Right lobe of liver (tissue), 4 donors: ENCODE measurements at regions not wholly inside any gene's neighbourhood (a gene's known extent, or its start where the extent isn't known, plus 50 kb on each side); places are given as distances from the start of the nearest gene placed in this dataset.

Experiments used
- CTCF ChIP-seq, 4 donors: fragments of 200-600 bp in 3 of 4; fragments of 450-650 bp in 1 of 4; IDR thresholded peaks; one replicate each; pipeline versions ENCODE4 v1.5.1 to v1.8.0; 2016 to 2022; ENCODE audit warnings: antibody characterized with exemption in 4 of 4, mild to moderate bottlenecking in 2 of 4
- POLR2A ChIP-seq: fragments of 450-650 bp; IDR thresholded peaks from one replicate; pipeline ENCODE4 v1.6.1; 2017; ENCODE audit warnings: antibody characterized with exemption, mild to moderate bottlenecking
- donor health status: DM: no; HTN: no; CAD: no.
- donor health status: DM: no; HTN: no; CAD: no.
- donor health status: DM: no; HTN: yes; CAD: no.

GRCh38 chr4:79213702-79214101 lies 112.2 kb downstream of the NAA11 start:
- TF ChIP-seq CTCF (IDR thresholded peaks at IDR 0.05) (no peak), POLR2A (no peak)
